Activated gamma-delta T cell treated with Interleukin-2 at 50 U/mL for 16 hours (primary cell): ENCODE measurements at regions not wholly inside any gene's neighbourhood (a gene's known extent, or its start where the extent isn't known, plus 50 kb on each side); places are given as distances from the start of the nearest gene placed in this dataset.

Experiments
- DNase-seq: peaks from one replicate; pipeline ENCODE4 v3.0.0-alpha.2; 2020

DNA sequence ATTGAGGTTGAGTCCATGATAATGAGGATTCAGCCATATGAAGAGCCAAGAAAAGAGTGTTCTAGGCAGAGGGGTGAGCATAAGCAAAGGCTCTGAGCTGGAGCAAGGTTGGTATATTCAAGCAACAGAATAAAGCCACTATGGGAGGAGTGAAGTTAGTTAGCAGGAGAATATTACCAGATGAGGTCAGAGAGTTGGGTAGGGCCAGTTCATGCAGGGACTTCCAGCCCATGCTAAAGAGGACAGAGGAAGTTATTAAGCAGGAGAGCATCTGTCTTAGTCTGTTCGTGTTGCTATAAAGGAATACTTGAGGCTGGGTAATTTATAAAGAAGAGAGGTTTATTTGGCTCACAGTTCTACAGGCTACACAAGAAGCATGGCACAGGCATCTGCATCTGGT, 57.1 kb upstream of the ATG10 start:
- no peak for DNase-seq

DNA sequence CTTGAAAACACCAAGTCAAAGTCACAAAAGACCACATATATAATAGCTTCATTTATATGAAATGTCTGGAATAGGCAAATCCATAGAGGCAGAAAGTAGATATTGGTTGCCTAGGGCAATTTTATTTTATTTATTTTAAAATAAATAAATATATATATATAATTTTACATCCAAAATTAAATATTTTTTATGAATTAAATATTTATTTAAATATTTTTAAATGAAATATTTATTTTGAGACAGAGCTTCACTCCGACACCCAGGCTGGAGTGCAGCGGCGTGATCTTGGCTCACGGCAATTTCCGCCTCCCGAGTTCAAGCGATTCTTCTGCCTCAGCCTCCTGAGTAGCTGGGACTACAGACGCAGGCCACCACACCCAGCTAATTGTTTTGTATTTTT, 58.9 kb upstream of the ATG10 start:
- no peak for DNase-seq

DNA sequence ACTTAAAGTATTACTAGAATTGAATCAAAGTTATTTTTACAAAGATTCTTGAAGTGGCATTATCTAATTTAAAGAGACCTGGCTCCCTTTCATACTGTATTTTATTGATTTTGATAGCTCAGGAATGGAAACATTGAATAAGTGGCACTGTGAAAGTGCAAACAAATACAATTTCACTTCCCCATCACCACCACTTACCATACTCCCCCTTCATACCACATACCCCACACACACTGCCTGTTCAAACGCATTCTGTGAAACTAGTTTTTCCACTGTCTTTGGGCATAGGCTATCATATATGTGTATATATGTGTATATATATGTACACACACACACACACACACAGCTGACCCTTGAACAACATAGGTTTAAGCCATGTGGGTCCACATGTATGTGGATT, 62.1 kb upstream of the ATG10 start:
- DNase-seq, result no peak

DNA sequence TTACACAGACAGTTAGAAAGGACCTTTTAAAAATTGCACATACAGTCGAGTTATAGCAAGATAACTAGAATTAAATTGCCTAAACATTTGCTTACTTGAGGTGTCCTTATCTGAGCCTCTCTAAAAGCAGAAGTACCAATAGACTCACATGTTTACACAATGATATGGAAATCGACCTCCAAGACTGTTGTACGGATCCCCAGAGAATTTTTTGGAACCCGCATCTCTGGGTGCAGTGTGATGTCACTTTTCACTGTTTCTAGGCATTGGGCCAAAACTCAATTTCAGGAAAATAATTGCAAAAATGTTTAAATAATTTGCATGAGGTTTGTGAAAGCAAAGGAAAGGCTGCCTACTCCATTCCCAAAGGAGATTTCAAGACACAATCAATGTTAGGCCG, 63.1 kb upstream of the ATG10 start:
- no peak for DNase-seq

DNA sequence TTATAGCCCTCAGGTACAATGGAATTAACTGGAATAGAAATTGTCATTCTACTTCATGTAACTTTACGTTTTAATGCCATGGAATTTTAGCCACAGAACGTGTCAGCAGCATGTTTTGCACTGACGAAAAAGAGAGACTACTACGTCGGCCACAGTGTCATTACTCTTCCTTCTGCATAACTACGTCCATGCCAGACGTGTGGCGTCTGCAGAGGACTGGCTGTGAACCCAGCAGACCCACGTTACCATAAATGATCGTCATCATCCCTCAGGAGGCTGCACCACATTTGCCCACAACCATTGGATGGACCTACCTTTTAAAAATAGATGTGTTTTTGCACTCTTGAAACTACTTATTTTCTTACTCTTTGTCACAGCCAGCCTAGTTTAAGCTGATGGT, 63.8 kb upstream of the ATG10 start:
- no peak for DNase-seq

DNA sequence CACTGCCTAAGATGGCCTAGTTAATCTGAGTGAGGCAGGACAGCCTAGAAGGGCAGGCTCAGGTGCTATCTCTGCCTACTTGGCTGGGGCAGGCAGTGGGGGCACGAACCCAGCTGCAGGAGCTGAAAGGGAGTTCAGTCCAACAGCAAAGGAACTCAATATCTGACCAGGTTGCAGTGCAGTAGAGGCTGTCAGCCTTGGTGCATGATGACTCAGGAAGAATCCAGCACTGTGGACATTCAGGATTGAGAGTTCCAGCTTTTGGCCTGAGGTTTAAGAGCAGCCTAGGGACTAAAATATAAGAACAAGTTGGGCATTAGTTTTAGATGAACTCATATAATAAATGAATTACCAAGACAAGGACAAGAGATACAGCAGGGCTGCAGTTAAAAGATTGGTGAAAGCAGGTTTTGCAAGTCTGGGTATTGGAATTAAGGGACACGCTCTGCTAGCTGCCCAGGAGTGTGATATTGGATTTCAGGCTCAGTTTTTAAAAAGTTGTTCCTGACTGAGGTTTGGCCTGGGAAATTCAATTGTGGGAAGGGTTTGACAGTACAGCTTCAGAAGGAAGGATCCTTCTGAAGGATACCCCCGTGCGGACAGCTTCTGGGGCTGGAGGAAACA, 64.7 kb upstream of the ATG10 start:
- DNase-seq, result no peak

DNA sequence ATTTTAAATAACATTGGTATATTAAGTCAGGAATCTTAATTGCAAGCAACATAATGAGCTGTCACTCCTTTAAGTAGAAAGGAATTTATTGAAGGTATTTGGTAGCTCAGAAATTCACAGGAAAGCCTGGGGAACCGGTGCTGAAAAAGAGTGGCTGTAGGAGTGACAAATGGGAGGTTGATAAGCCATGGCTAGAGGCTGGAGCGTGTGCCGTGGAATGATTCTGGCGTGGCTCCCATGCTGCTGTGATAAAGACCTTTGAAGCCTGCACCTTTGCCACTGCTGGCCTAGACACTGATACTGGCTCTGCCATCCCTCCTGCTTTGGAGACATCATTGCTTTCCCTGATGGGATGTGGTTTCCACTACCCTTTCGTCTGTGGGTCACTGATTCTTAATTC, 65.7 kb upstream of the ATG10 start:
- no peak for DNase-seq

DNA sequence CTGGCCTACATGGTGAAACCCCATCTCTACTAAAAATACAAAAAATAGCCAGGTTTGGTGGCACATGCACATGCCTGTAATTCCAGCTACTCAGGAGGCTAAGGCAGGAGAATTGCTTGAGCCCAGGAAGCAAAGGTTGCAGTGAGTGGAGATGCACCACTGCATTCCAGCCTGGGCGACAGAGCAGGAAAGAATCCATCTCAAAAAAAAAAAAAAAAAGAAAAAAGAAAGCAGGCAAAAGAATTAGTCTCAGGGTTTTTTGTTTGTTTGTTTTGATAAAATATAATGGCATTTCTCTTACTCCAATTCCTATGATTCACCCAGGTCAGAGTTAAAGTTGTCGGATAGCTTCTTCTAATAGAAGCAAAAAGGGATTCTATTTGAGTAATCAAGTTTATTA, 67.0 kb upstream of the ATG10 start:
- no peak for DNase-seq

DNA sequence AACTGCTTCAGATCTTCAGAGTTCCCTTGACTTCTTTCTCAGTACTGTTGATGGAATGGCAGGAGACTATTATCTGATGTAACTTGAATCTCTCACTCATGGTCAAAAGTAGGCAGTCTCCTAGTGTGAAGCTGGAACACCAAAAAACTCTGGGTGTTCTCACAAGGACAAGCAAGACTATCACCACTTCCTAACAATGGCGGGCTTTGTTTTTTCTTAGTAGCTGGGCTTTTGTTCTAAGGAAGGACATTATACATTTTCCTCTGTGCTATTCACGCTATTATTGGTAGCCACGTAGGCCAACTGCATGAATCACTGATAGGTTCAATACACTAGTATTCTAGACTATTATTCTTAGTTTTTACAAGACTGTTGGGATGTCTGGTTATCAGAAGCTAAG, 67.7 kb upstream of the ATG10 start:
- no peak for DNase-seq

DNA sequence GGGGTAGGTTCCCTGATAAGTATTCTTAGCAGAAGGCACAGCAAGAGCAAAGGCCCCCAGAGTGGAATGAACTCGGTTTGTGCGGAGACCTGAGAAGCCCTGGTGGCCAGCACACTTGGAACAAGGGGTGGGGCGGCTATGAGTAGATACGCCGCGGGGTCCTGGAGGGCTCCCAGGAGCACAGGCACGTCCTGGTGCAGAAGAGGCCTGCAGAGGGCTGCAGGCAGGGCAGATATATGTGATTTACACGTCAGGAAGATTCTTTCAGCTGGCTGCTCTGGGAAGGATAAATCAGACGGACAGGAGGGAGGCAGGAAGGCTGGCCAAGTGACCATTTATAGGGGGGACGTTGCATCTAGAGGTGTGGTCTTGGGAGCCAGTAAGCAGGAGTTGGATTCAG, 70.2 kb upstream of the ATG10 start:
- DNase-seq, result no peak

DNA sequence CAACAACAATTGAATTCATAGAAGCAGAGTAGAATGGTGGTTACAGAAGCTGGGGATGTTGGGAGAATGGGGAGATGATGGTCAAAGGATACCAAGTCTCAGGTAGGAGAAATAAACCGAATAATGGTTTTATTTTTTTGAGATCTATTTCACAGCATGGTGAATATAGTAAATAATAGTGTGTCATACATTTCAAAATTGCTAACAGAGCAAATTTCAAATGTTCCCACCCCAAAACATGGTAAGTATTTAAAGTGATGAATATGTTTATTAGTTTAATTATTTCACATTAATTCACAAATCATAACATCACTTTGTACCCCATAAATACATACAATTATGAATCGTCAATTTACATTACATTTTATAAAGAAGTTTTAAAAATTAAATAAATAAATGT, 72.7 kb upstream of the ATG10 start:
- DNase-seq, result no peak

DNA sequence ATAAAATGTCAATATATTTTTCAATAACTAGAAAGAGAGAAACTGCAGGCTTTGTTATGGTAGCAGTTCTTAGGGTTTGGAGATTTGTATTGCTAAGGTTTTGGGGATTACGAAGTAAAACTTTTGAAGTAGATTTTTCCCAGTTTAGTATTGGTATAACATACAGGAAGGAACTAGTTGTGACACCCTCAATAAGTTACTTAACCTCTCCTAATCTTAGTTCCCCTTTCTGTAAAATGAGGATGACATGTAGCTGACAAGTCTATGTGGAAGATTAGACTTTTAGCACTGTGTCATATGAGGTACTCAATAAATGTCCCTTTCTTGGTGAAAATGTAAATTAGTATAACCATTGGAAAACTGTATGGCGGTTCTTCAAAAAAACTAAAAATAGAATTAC, 73.4 kb upstream of the ATG10 start:
- no peak for DNase-seq

DNA sequence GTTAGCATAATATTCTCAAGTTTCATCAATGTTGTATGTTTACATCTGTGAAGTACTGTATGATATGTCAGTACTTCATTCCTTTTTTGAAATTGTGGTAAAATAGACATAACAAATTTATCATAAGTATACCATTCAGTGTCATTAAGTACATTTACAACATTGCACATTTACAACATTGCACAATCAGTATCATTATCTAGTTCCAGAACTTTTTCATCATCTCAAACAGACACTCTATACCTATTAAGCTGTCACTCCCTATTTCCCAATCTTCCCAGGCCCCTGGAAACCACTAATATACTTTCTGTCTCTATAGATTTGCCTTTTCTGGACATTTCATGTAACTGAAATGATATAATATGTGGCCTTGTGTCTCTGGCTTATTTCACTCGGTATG, 75.1 kb upstream of the ATG10 start:
- no peak for DNase-seq

DNA sequence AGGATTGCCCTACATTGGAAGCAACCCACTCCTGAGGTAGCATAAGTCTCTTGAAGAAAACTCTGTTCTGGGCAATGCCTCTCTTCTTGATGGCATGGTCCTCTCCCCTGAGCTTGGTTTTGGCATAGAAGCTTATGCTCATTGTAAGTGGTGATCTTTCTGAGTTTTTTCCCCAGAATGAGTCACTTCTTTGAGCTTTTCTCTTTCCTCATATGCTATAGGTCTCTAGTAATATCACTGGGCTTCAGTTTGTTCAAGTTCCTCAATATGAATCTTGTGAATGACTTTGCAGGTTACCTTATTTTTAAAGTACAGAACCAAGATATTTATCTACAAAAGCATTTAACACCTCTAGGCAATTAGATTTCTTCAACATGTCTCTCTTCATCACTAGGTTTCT, 76.5 kb upstream of the ATG10 start:
- DNase-seq, result no peak

DNA sequence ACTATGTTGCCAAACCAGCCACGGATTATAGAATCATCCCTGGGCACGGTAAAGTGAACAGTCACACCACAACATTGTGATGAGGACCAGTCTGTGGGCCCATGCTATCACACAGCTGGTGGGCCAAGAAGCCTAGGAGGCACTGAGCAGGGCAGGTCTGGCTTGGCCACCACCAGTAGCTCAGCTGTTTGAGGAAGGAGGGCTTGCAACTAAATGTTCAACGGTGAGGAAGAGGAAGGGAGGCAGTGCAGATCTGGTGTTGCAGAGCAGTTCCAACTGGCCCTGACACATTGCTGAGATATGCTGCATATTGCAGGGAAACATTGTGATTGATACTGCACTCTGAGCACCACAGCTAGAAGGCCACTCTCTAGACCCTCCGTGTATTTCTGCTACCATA, 77.9 kb upstream of the ATG10 start:
- no peak for DNase-seq

DNA sequence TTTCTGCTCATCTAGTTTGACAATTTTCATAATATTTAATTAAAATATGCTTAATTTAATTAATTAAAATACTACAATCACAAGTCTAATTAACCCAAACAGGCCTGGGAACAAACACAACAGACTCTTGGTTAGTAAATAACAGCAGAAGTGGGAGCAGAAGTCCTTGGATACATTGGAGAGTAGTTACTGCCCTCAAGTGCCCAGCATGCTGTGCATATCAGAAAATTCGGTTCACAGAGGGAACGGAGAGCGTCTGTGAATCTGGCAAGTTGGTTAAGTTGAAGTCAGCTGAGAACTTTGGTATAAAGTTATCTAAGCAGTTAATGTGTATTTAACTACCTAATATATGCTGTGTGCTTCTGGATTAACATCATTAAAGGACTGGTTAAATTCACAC, 87.0 kb upstream of the ATG10 start:
- DNase-seq, result no peak

DNA sequence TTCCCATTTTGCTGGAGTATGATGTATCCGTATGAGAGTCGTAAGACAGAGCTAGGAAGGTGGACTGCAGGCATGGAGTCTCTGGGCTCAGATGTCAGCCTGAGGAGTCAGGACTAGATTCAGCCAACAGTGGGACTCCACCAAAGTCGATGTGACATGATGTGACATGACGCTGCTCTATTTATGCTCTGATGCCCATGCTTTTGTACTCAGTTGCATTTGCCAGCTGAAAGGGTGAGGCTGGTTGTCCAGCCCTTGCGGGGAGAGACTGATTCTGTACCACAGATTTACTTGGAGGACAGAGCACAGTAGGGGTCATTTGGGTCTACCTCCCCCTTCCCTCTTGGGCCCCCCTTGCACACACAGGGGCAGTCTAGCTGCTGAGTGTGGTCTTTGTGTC, 88.5 kb upstream of the ATG10 start:
- no peak for DNase-seq

DNA sequence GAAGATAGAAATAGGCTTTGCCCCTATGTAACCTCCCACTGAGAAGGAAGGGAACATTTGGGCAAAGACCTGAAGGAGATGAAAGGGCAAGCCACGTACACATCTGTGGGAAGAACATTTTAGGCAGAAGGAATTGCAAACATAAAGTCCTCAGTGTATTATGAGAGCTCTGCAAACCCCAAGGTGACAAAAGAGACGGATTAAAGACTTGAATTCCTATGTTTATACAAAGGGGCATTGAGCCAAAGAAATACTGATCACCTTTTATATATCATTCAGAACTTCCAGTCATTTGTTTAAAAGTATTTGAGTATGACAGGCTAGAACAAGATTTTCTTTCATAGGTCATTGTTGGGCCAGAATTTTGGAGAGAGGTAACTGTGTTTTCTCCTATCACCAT, 90.2 kb upstream of the ATG10 start:
- DNase-seq, result no peak

DNA sequence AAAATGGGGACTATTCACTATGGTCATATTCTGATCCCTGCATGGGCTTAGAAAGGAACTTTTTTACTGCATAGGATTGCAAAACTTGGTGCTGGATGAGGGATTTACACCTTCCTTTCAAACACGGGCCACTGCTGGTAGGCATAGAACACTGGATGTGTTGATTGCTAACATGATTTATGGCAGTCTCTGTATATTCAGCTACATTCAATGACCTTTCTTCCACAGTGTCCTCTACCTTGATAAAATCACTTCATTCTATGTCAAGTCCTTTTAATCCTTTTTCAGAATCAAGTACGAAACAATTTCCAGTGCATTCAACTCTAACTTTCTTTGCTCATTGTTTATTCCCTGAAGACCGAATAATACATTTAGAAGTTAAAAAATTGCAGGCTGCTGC, 91.9 kb upstream of the ATG10 start:
- DNase-seq, result no peak

DNA sequence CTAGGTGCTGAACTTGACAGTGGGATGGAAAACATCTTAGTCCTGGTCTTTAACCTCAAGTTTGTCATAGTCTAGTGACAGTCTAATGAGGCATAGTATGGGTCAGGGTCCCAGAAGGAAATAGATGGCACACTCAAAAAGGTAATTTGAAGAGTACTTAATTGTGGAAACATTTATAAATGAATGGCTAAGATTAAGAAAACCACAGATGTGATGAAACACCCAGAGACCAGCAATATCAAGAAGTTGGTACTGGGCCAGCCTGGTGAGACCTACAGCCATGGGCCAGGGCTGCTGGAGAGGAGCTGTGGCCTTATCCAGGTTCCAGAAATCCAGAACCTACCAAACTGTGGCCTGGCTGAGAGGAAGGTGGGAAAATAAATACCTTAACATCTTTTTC, 93.5 kb upstream of the ATG10 start:
- DNase-seq, result no peak

DNA sequence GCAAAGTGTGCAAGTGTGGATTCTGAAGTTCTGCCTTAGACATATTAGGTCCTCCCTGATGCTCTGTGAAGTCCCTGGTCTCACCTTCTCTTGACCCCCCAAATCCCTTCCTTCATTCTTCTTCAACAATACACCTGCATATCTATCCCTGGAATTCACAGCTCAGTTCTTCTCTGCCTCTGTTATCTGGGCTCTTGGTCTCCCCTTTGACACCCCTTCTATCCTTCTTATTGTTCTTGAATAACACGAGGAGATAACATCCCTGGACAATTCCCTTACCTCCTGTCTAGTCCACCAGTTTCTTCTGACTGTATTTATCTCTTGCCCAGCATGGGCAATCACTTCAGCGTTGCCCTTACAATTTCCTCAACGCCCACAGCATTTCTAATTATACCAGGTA, 104.8 kb upstream of the ATG10 start:
- no peak for DNase-seq

DNA sequence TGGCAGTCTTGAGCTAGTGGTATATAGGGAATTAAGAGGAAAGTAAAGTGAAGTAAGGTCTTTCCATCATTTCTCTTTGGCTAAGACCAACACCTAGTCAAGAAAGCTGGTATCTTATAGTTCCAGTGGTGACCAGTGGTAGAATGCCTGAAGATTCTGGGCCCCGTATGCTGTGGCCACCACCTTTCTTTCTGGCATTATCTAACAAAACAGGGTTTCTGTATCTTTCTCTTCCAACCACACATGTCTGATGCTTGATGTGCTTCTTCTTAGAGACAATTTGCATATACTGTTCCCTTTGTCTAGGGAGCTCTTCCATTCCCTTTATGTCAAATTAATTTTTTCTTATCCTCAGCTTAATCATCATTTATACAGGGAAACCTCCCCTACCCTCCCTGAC, 109.9 kb upstream of the SSBP2 start:
- DNase-seq, result no peak

DNA sequence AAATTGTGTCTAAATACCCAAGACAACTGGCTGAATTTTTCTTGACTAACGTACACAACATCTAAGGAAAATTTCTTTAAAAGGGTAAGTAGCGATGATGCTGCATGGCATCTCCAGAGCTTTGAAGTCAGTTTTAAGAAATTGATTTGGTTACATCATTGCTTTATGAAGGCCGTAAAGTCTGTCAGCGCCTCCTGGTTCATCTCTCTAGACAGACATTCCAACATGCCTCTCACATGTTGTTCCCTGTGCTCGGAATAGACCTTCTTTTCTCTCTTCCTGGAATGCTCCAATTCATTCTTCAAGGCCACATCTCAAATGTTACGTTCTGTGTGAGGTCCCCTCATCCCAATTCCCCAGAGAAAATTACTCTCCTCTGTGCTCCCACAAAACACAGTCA, 108.7 kb upstream of the SSBP2 start:
- no peak for DNase-seq

DNA sequence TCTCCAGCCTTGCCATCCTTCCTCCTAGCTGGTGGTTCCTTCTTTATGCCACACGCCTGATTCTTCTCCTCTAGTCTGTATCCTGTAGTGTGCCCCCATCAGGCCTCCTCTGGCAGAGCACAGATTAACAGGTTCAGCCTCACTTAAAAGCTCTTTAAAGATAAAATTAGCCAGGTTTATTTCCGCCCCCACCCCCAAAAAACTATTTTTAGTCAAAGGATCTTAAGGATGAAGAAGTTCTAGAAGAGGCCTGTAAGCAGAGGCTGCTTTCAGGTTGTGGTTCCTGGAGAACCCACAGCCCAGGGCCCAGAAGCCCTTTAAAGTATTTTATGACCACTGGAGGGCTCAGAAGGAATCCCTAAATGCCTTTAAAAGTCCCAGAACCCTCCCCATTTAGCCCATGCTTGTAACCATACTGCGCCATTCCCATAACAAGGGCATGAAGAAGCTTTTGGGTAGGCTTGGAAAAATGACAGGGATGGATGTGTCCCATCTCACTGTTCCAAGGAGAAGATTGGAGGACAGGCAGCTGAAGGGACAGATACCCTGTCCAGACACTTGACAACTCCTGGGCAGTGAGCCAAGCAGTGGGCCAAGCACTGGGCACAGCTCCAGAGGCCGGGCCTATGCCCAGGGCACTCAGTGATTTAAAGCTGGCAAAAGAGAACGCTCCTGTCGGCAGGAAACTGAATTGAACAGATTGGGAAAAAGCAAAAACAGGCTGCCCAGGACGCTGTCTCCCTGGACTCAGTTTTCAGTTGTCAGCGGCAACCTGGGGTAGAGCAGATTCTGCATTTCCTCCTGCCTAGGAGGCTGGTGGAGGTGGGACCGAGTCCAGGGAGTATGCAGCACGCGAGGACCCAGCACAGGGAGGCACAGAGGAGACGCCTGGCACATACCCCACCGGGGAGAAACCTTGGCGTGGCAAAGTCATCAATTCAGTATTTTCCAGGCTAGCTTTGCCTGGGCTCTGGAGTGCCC, 106.3 kb upstream of the SSBP2 start:
- DNase-seq, result no peak

DNA sequence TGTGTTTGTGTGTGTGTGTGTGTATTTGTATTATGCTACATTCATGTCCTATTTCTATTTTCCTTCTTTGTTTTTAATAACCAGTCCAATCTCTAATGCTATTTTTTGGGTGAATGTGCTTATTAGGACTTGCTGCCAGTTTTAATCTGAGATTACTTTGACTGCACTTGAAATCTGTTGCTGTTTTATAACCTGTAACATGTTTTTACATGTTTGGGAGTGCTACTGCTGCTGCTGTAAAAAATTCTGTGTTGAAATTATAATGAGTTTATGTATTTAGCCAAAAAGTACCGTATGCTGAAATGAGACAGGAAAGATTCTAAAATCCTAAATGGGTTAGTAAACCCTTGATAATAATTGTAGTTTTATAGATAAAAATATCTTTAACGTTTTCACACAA, 104.7 kb upstream of the SSBP2 start:
- no peak for DNase-seq
